ENCODE measurements at regions not wholly inside any gene's neighbourhood (a gene's known extent, or its start where the extent isn't known, plus 50 kb on each side); places are given as distances from the start of the nearest gene placed in this dataset.

GRCh38 chr5:135759149-135759784 lies 75.2 kb upstream of the SLC25A48 start:
- no peak for FAIRE-seq
- WGBS (ENCODE audit: insufficient coverage, insufficient replicate concordance, low lambda C conversion rate, missing lambda C conversion rate): 50% methylated on average over 5 of the region's 5 CpGs
- in situ Hi-C loops (cut with MboI): no loop called here

DNA sequence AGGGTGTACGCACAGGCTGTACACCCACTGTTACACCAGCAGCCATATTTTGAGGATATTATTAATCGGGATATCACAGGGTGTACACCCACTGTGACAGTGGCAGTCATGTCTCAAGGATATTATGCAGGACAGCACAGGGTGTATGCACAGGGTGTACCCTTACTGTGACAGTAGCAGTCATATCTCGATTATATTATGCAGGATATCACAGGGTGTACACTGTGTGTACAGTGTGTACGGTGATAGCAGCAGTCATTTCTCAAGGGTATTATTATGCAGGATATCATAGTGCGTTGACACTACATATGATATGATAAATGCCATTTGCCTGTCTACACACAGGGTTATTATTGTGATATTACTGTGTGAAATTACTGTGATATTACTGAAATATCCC lies 80.5 kb upstream of the SLC25A48 start:
- Histone ChIP-seq H3K36me3 (ENCODE audit: control insufficient read depth in 2 of 2, insufficient read depth in 2 of 2, low read length in 1 of 2) (no peaks in the 10 kb centered on the region), H3K79me2 (ENCODE audit: control insufficient read depth, insufficient read depth, low read length) (no peaks in the 10 kb centered on the region), H3K27me3 (replicated peaks in 1 of 2; ENCODE audit: control insufficient read depth in 2 of 2, insufficient read depth in 2 of 2, low read length in 1 of 2) (no peaks in the 10 kb centered on the region), H3K9me3 (replicated peaks; ENCODE audit: control insufficient read depth, insufficient read depth, low read length) (no peaks in the 10 kb centered on the region), H4K20me1 (ENCODE audit: control insufficient read depth, insufficient read depth) (no peaks in the 10 kb centered on the region), H3K4me3 (no peak overlapping the region), H3K4me2 (ENCODE audit: control insufficient read depth, insufficient read depth) (no peak overlapping the region), H3K27ac (ENCODE audit: control insufficient read depth, insufficient read depth) (no peak overlapping the region), H3K9ac (ENCODE audit: control insufficient read depth, insufficient read depth, low read length) (no peak overlapping the region), H3K4me1 (ENCODE audit: control insufficient read depth, insufficient read depth, low read length) (no peaks in the 10 kb centered on the region), H2AFZ (ENCODE audit: control insufficient read depth, low read depth, low read length) (no peak overlapping the region)
- RAD21 ChIA-PET (ENCODE audit: unreplicated experiment): no interaction called here
- no peak for DNase-seq (ENCODE audit: low read depth, low spot score)
- FAIRE-seq: no peak
- intact Hi-C loops (cut with micrococcal nuclease; ENCODE audit: unreplicated experiment): no loop called here
- SMC1A ChIA-PET (ENCODE audit: uncharacterized antibody, unreplicated experiment): no interaction called here
- CTCF ChIA-PET: no interaction called here
- BruUV-seq (replicated peaks): no TSS peak
- WGBS (ENCODE audit: insufficient coverage, insufficient replicate concordance, low lambda C conversion rate, missing lambda C conversion rate): 43% methylated on average over 5 of the region's 5 CpGs
- TF ChIP-seq NRF1 (conservative IDR thresholded peaks at IDR 0.05; ENCODE audit: low read depth, low read length): no peak
- ATAC-seq: no peak
- POLR2A ChIA-PET: no interaction called here
- in situ Hi-C loops (cut with MboI): no loop called here

More at GRCh38 chr5:135759149-135759784, 75.2 kb upstream of the SLC25A48 start:
- Histone ChIP-seq H3K79me2 (ENCODE audit: control insufficient read depth, insufficient read depth, low read length) (no peaks in the 10 kb centered on the region), H3K4me2 (ENCODE audit: control insufficient read depth, insufficient read depth) (no peak overlapping the region), H4K20me1 (ENCODE audit: control insufficient read depth, insufficient read depth) (no peaks in the 10 kb centered on the region), H3K4me1 (ENCODE audit: control insufficient read depth, insufficient read depth, low read length) (no peaks in the 10 kb centered on the region), H3K9ac (ENCODE audit: control insufficient read depth, insufficient read depth, low read length) (no peak overlapping the region), H3K36me3 (ENCODE audit: control insufficient read depth in 2 of 2, insufficient read depth in 2 of 2, low read length in 1 of 2) (no peaks in the 10 kb centered on the region), H3K9me3 (replicated peaks; ENCODE audit: control insufficient read depth, insufficient read depth, low read length) (no peaks in the 10 kb centered on the region), H2AFZ (ENCODE audit: control insufficient read depth, low read depth, low read length) (no peak overlapping the region), H3K27ac (ENCODE audit: control insufficient read depth, insufficient read depth) (no peak overlapping the region), H3K27me3 (replicated peaks in 1 of 2; ENCODE audit: control insufficient read depth in 2 of 2, insufficient read depth in 2 of 2, low read length in 1 of 2) (no peaks in the 10 kb centered on the region), H3K4me3 (no peak overlapping the region)
- no TSS peak for BruUV-seq (replicated peaks)
- ChIA-PET SMC1A (ENCODE audit: uncharacterized antibody, unreplicated experiment) (no interaction called here), POLR2A (interaction anchor here (0.7 kb wide), 1 partner anchor 769 kb away, joined by 3 read pairs; no protein-coding TSS in a partner anchor), CTCF (no interaction called here), RAD21 (ENCODE audit: unreplicated experiment) (no interaction called here)
- no peak for ATAC-seq
- intact Hi-C loops (cut with micrococcal nuclease; ENCODE audit: unreplicated experiment): no loop called here
- TF ChIP-seq RCOR1 (conservative IDR thresholded peaks at IDR 0.05; ENCODE audit: low read depth, low read length) (no peak), NFYB (IDR thresholded peaks at IDR 0.05; ENCODE audit: insufficient read depth, low read depth, low read length) (no peak), EGR1 (IDR thresholded peaks at IDR 0.05; ENCODE audit: borderline replicate concordance in 1 of 2, low read depth in 2 of 2, low read length in 2 of 2) (no peak), SREBF2 (IDR thresholded peaks at IDR 0.05; ENCODE audit: low read length) (no peak)
- DNase-seq (ENCODE audit: low read depth, low spot score): no peak

Data from GM12878 (cell line).